DND-41 (cell line): ENCODE measurements at regions not wholly inside any gene's neighbourhood (a gene's known extent, or its start where the extent isn't known, plus 50 kb on each side); places are given as distances from the start of the nearest gene placed in this dataset.

Experiments
- CTCF ChIP-seq: IDR thresholded peaks from 2 replicates; pipeline ENCODE4 v1.5.1; 2012; ENCODE audit warnings: borderline replicate concordance, low read length, moderate library complexity, mild to moderate bottlenecking; ENCODE audit not compliant: poor library complexity, severe bottlenecking; ENCODE audit errors: extremely low read depth
- EZH2 ChIP-seq: IDR thresholded peaks from 3 replicates; pipeline ENCODE4 v1.6.1; 2012; ENCODE audit warnings: borderline replicate concordance, low read depth, mild to moderate bottlenecking, moderate library complexity, low read length, inconsistent platforms; ENCODE audit not compliant: severe bottlenecking

- TF ChIP-seq CTCF (no peak), EZH2 (no peak)
These were observed 351.6 kb downstream of the PCDH7 start for GRCh38 chr4:31071508-31072486.
